NCI-H1105 (cell line): ENCODE measurements at regions not wholly inside any gene's neighbourhood (a gene's known extent, or its start where the extent isn't known, plus 50 kb on each side); places are given as distances from the start of the nearest gene placed in this dataset.

Source experiments
- DNase-seq: peaks from one replicate; lab custom pipeline; 2025; lab: John Stamatoyannopoulos, UW

DNA sequence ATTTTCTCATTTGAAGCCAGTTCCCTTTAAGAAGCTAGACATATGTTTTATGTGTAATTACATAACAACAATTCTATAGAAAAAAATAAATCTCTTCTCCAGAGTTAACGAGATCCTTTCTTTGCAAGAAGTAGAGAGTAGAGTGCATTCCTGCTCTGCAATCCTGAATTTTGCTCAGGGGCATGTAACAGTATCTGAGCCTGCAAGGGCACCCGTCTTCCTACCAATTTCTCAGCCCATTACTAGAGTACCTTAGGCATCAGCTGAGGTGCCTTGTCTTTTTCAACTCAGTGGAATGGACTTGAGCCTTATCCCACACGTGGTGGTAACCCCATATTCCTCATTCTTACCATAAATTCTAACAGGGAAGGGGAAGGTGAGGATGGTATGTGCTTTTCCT is 205.9 kb downstream of the IKZF2 start:
- DNase-seq = no peak

DNA sequence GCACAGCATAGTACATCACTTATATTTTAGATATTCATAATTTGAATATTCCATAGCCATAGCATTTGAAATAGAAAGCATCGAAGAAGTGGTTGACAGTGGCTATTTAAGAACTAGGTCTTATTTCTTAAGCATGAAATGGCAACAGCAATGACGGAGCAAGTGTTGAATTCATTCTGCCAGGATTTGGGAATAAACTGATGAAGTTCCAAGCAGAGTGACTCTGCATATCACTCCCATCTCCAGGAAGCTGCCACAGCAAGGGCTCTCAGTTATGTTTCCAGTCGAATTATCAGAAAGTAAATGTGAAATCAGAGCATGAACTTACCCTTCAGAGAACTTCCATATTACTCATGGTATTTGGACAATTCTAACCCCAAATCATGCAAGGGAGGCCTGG is 208.1 kb downstream of the IKZF2 start:
- no peak for DNase-seq

- no peak for DNase-seq
These were observed 210.1 kb downstream of the IKZF2 start for GRCh38 chr2:212941361-212941760.

GRCh38 chr2:212940816-212941215 is 210.6 kb downstream of the IKZF2 start:
- DNase-seq = peak; percentile 92

GRCh38 chr2:212939777-212940531 is 211.5 kb downstream of the IKZF2 start:
- peak; percentile 84 for DNase-seq

GRCh38 chr2:212938144-212938793 is 213.1 kb downstream of the IKZF2 start:
- DNase-seq = no peak

DNA sequence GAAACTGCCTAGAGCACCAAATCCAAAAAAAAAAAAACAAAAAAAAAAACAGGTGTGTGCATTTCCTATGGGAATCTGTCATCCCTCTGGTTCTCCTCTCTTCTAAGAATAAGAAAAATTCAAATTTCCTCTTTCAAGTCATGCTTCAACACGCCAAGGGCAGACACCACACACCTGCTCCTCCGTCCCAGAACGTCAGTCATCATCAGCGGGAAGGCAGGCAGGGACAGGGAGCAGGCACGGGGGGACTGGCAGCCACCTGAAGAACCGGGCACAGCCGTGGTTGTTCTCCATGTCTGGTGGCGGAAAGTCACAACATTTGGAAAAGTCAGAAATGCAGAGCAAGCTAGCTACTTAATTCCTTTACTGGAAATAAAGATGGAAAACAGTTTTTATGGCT is 214.8 kb downstream of the IKZF2 start:
- DNase-seq = peak; percentile 2

DNA sequence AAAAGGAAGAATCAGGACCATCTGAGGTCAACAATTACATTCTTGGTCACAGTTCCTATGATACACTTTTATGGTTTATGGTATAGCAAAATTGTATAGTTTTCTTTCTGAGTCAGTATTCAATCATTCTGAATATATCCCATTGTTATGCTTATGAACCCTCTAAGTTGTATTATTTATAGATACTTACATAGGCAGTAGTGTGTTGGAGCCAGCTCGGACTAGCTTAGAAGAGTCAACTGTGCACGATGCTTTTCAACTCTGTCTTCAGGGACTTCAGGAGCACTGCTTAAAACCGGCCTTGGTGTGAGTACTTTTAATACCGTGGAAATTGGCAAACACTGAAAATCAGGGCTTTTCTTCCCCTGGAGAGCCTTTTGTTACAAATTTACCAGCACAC is 215.7 kb downstream of the IKZF2 start:
- no peak for DNase-seq

- no peak for DNase-seq
These were observed 220.1 kb downstream of the IKZF2 start for GRCh38 chr2:212931271-212931670.

DNA sequence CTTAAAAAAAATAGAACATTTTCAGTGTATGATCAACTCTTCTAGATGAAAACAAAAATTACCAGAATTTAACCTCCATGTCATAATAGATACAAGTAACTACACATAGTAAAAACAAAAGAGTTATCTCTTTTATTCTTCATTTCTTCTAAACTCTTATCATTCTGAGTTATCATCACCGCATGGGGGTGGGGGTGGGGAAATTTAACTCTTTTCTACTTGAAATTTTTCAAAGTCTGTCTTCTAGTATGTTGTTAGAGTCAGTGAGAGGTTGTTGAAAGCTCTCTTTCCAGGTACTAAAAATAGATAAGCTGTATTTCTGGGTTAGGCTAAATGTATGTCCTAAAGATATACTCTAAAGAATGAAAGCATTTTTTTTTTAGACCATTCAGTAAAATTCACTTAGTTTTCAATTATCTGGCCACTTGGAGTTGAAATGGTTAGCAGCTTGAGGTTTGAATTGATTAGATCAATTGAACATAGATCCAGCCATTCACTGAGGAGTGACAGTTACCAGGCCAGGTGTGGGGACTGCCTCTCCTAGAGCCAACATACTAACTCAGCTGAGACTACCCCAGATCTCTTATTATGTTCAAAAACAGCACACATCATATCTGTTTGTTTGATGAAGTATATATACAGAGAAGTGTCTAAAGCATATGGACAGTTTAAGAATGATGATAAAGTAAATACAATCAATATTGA is 220.7 kb downstream of the IKZF2 start:
- DNase-seq = no peak

DNA sequence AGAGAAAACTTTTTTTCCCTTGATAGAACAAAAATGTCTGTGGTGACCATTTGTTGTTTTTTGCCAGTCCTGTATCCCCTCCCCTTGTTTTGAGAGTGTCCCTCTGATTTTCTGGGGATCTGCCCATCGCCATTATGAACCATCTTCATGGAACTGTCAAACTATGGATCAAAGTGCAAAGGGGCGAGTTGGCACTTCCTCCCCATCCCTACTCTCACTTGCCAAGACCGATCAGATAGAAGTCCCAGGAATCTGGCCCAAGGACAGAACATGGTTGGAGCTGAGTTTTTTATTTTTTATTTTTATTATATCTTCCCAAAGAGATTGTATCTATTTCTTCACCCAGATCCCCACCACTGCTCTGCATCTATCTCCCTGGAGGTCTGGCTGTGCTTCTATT is 221.4 kb downstream of the IKZF2 start:
- no peak for DNase-seq

DNA sequence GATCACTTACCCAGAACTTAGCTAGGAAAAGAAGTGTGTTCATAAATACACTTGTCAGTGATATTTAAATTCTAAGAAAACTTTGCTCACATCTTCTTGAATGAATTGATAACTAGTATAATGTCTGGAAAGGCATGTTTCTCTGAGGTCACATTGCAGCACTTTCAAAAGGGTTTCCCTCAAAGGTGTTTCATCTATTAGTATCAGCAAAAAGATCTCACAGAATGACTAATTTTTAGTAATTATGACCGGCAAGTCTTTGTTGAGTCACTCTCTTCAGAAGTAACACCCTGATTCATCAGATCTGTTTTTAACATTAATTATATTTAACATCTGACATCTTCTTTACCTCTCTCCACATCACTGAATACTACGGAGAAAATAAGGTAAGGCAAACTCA is 222.3 kb downstream of the IKZF2 start:
- DNase-seq = no peak

- DNase-seq = no peak
These were observed 222.7 kb downstream of the IKZF2 start for GRCh38 chr2:212928681-212929080.

DNA sequence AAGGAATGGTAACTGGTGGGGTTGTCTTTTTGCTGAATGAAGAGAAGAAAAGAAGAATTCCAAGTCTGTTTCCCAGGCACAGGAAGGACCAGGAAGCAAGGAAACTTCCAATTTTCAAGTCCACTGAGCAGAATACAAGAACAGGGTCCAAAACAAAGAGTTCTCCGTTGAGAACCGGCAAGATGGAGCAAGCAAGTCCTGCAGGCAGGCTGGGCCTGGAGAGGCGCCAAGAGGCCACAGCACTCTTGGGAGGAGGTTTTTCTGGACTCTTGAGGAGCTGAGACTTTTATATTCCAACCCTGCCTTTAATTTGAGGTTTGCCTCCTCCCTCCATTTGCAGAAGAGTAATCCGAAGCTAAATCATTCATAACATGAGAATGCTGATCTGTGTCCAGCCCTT is 224.5 kb downstream of the IKZF2 start:
- no peak for DNase-seq

GRCh38 chr2:212923393-212923792 is 228.0 kb downstream of the IKZF2 start:
- DNase-seq = no peak

DNA sequence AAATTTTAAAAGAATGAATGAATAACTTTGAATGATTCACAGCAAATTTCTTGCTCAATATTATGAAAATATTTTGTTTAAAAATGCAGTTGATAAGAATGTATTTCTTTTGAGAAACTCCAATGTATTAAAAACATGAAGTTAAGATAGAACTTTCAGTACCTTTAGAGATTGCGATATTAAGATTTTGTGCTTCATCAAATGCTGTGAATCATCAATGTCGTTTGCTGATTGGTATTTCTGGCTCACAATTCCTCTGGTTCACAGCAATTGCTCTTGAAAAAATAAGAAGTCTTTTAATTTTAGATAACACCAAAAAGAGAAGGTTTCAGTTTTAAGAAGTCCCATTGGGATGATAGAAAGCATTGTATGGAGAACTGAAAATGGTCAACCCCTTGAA is 228.7 kb downstream of the IKZF2 start:
- no peak for DNase-seq

- no peak for DNase-seq
These were observed 229.7 kb downstream of the IKZF2 start for GRCh38 chr2:212921711-212922110.

DNA sequence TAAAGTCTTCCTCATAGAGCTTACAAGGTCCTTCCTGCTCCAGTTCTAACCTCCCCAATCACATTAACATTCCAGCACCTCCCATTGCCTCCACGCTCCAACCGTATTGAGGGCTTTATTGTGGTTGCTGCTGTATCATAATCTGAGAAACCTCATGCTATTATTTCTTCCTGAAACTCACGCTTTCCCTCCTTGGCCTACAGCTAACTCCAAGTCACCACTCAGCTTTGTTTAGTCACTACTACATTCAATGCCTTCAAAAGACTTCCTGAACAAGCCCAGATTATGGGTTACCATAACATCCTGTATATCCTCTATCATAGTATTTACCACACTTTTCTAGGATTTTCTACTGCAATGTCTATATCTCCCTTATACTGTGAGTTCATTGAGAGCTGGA is 230.4 kb downstream of the IKZF2 start:
- DNase-seq = no peak

DNA sequence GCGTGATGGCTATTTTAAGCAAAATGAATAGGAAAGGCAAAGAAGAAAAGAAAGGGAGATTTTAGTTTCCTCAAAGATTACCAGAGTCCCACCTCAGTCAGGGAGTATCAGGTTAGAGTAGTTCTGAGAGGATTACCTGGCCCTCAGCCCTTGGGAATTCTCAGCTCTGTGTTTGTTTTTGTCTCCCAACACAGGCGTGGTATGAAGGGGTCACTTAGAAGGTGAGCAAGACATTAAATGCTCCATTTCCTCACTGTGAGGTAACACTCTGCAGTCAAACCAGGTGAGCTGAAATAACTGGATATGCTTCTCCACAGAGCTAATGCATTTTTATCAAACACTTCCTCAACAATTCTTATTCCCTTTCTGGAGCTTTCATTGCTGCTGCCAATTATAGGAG is 232.2 kb downstream of the IKZF2 start:
- DNase-seq = no peak

- no peak for DNase-seq
These were observed 233.1 kb downstream of the IKZF2 start for GRCh38 chr2:212918336-212918735.

- DNase-seq = no peak
These were observed 236.2 kb downstream of the IKZF2 start for GRCh38 chr2:212915121-212915782.

DNA sequence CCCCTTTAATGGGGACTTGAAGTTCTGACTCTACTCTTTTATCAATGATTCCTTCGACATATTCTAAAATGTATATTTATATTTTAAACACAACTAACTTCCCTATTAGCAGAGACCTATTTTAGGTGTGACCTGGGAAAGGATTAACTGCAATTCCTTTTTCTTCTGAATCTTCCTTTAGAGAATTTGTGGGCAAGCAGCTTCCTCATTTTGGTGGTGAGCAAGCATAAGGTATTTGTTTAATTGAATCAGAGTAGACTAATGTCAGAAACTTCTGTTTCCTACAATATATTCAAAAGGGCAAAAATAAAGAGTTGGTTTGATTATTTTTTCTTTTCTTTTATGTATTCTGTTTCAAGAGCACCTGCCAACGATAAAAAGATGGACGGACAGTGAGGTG is 237.0 kb downstream of the IKZF2 start:
- DNase-seq = no peak
